ENCODE measurements at regions not wholly inside any gene's neighbourhood (a gene's known extent, or its start where the extent isn't known, plus 50 kb on each side); places are given as distances from the start of the nearest gene placed in this dataset.

- no peak for TF ChIP-seq CTCF (conservative IDR thresholded peaks at IDR 0.05; ENCODE audit: low read depth, low read length)
- no peak overlapping the region for H3K4me3 ChIP-seq (ENCODE audit: low read depth, low read length)
- DNase-seq (ENCODE audit: low read depth), result no peak
Measured at GRCh38 chr9:79115176-79115575, 456.6 kb upstream of the TLE4 start.

- DNase-seq (ENCODE audit: low read depth), result peak; percentile 7
- TF ChIP-seq CTCF (conservative IDR thresholded peaks at IDR 0.05; ENCODE audit: low read depth, low read length), result peak; percentile 29
- H3K4me3 ChIP-seq (ENCODE audit: low read depth, low read length), result no peak overlapping the region
Measured at GRCh38 chr9:79116041-79116440, 455.7 kb upstream of the TLE4 start.

- TF ChIP-seq CTCF (conservative IDR thresholded peaks at IDR 0.05; ENCODE audit: low read depth, low read length), result no peak
- no peak for DNase-seq (ENCODE audit: low read depth)
- H3K4me3 ChIP-seq (ENCODE audit: low read depth, low read length), result no peak overlapping the region
Measured at GRCh38 chr9:79116709-79117108, 455.1 kb upstream of the TLE4 start.

GRCh38 chr9:79120533-79120932 is 451.2 kb upstream of the TLE4 start:
- TF ChIP-seq CTCF (conservative IDR thresholded peaks at IDR 0.05; ENCODE audit: low read depth, low read length), result no peak
- H3K4me3 ChIP-seq (ENCODE audit: low read depth, low read length), result no peak overlapping the region
- DNase-seq (ENCODE audit: low read depth), result peak; percentile 10

- no peak overlapping the region for H3K4me3 ChIP-seq (ENCODE audit: low read depth, low read length)
- TF ChIP-seq CTCF (conservative IDR thresholded peaks at IDR 0.05; ENCODE audit: low read depth, low read length), result no peak
Measured at GRCh38 chr9:79120941-79121340, 450.8 kb upstream of the TLE4 start.

GRCh38 chr9:79123415-79123814 is 448.4 kb upstream of the TLE4 start:
- peak; percentile 41 for DNase-seq (ENCODE audit: low read depth)
- TF ChIP-seq CTCF (conservative IDR thresholded peaks at IDR 0.05; ENCODE audit: low read depth, low read length), result no peak
- H3K4me3 ChIP-seq (ENCODE audit: low read depth, low read length), result no peak overlapping the region

More at GRCh38 chr9:79120941-79121340, 450.8 kb upstream of the TLE4 start:
- peak; percentile 26 for DNase-seq (ENCODE audit: low read depth)

- DNase-seq (ENCODE audit: low read depth), result no peak
- H3K4me3 ChIP-seq (ENCODE audit: low read depth, low read length), result no peak overlapping the region
- TF ChIP-seq CTCF (conservative IDR thresholded peaks at IDR 0.05; ENCODE audit: low read depth, low read length), result no peak
Measured at GRCh38 chr9:79127661-79128060, 444.1 kb upstream of the TLE4 start.
